ENCODE measurements at regions not wholly inside any gene's neighbourhood (a gene's known extent, or its start where the extent isn't known, plus 50 kb on each side); places are given as distances from the start of the nearest gene placed in this dataset.
"Not testable (repeated sequence)": the region's sequence is repeated elsewhere in the genome, so short reads cannot be mapped to it uniquely, and the experiment has no call there.

DNA sequence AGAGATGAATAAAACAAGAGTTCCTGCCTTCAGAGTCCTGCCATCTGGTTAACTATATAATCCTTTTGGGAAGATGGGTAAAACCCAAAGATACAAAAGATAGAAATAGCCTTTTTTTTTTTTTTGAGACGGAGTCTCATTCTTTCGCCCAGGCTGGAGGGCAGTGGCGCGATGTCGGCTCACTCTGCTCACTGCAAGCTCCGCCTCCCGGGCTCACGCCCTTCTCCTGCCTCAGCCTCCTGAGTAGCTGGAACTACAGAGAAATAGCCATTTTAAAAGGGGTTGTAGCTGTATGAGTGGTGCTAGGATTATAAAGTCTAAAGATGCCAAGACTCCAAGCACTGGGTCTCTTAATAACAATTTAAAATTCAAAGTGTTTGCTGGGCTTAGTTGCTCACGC lies 97.2 kb downstream of the KDR start:
- DNase-seq: no peak

DNA sequence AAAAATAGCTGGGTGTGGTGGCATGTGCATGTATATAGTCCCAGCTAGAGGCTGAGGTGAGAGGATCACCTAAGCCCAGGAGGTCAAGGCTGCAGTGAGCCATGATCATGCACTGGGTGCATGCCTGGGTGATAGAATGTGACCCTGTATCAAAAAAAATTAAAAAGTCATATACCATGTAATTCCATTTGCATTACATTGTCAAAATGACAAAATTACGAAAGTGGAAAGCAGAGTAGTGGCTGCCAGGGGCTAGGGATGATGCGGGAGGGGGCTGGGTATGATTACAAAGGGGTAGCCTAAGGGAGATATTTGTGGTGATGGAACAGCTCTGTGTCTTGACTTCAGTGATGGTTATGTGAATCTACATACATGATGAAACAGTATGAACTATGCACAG lies 97.8 kb downstream of the KDR start:
- no peak for DNase-seq

DNA sequence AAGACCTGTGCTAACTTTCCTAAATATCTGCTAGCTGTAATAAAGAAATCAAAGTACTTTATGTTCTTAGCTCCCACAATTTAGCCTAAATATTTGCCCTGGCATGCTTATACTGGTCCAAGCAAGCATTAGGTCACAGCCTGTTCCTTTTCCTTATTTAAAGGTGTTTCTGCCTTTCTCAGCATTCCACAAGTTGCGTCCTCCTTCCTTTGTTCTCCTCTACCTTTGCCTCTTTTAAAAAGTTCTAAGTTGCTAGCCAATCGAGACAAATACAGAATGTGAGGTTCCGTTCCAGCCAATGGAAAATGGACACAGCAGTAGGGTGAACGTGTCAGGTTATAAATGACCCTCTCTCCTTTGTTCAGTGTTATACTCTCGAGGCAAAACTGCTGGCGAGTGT lies 99.9 kb downstream of the KDR start:
- not testable (repeated sequence) for DNase-seq

DNA sequence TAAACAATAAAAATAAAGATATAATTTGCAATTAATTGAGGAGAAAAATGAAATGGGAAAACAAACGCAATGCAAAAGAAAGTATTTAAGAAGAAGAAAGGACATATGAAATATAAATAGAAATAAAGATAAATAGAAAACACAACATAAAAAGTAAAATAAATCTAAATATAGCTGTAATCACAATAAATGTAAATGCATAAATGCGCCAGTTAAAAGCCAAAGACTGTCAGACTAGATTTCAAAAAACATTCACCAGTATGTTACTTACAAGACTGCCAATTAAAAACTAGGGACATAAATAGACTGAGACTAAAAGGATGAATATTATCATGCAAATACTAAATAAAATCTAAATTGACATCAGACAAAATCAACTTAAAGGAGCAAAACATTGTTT lies 102.4 kb downstream of the KDR start:
- DNase-seq: no peak

DNA sequence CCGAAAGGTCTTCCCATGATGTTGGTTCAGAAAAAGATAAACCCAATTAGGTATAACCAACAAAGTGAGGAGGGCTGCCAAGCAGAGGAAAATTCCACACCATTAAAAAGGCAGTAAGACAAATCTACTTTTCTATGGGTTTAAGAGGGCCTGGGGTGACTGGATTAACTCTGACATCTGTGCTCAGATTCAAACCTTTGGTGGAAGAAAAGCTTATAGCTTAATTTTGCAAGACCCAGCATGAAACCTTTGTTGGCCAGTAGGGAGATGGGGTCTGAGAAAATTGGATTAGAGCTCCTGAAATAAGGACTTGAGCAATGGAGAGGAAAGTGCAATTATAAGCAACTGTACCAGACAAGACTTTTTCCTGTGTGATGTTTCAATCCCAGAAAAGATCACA lies 104.2 kb downstream of the KDR start:
- DNase-seq: no peak

DNA sequence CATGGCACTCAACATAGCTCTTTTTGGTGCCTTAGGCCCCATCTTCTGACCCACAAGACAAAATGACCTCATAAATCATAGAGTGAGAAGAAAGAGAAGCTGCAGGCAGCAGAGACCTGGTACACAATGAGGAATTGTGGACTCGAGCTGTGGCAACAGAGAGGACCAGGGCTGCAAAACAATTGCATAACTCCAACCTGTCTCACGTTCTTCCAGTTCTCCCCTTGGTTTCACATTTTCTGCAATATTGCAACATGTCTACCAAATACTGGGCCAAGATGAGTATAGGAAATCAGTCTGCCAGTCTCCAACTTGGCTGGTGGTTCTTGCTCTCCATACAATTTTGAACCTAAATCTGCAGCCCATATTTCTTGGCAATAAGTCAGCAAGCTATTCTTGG lies 105.3 kb downstream of the KDR start:
- no peak for DNase-seq

DNA sequence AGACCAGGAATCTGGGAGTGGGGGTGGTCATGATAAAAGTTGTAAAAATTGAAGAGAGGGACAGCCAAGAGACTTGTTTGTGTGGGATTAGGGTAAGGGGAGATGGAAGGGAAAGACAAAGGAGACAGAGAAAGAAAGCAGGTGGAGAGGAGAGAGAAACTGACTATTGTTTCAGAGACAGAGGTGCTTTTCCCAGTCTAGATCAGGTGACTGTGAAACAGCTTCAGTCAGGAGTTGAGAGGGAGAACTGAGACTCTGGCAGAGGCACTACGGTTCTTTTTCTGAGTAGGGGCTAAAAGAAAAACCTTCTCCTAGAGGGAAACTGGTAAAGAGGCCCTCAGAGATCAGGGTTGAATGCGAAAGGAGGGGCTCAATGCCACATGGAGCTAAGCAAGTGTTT lies 106.4 kb downstream of the KDR start:
- no peak for DNase-seq

DNA sequence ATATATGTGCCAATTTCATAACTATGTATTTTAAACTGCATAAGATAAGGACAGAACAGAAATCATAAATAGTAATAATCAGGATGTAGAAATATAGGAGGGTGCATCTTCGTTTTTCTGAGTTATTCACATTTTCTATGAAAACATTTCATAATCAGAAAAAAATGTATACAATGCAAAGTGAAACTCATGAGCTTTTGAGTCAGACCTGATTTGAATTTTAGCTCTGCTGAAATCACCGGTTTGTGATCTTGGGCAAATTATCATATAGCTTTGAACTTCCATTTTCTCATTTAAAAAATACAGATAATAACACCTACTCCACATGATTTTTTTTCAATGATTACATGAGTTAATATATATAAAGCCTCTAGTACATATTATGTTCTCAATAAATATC lies 106.9 kb downstream of the KDR start:
- no peak for DNase-seq

DNA sequence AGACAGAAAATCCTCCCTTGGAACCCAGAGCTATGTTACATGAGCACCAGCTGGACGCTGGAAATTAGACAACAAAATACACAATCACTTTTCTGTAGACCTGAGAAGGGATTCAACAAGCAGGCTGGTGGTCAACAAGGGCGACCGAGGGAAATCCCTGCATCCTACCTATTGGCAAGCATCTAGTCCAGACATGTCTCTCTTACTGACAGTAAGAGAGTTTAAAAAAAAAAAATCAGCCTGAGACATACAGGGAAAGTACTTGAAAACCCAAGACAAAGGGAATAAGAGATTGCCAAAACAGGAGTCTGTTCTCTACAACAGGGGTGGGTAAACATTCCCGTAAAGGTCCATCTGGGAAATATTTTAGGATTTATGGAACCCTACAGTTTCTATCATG lies 108.0 kb downstream of the KDR start:
- DNase-seq: no peak

DNA sequence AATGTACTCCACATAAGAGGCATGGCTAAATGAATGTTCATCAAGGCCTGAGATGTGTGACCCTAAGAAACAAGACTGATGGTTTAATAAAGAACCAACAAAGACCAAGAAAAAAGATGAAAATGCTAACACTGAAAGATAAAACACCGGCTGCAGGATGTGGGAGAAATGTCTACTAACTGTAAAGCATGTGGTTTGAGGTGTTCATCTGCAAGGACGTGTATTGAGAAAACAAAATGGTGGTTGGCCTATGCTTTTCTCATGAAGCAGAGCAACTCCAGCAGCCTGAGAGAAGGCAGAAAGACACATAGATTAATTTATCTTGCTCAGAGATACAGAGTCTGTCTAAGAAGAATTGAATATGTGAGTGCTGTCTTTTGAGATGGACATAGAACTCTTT lies 109.3 kb downstream of the KDR start:
- no peak for DNase-seq

DNA sequence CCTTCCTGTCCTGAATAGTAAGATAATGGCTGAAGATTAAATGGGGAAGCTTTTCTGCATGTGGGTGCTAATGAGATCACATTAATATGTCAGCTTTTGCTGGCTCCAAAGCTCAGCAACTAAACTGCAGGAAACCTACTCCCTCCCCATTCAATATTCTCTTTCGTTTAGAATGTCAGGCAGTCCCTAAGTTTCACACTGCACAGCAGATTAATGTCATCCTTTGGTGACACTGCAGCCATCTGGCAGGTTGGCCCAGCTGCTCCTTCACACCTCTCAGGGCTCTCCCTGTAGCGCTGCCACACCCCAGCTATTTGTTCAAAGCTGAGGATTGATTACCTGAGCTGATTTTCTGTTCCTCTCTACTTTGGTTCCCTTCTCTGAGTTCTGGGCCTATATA lies 110.5 kb downstream of the KDR start:
- no peak for DNase-seq

DNA sequence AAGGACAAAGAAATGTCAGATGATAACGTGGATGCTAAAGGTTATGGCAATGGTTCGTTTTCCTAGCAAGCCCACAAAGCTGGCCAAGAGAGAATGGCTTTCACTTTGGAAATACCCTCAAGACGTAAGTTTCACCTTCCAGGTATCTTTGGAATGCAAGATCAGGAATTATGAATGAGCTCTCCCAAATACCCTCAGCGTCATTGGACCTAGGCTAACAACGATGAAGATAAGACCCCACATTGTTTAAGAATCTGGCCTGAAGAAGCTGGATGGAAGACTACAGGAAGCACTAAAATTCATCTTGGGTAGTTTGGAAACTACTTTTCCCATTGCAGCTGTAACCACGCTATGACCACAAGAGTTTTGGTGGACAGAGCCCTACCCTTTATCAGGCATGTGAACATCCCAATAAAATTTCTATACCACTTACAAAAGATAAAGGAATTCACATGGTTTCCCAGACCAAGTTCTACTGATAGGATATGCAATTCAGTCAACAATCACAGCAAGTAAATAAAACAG lies 111.9 kb downstream of the KDR start:
- no peak for DNase-seq

DNA sequence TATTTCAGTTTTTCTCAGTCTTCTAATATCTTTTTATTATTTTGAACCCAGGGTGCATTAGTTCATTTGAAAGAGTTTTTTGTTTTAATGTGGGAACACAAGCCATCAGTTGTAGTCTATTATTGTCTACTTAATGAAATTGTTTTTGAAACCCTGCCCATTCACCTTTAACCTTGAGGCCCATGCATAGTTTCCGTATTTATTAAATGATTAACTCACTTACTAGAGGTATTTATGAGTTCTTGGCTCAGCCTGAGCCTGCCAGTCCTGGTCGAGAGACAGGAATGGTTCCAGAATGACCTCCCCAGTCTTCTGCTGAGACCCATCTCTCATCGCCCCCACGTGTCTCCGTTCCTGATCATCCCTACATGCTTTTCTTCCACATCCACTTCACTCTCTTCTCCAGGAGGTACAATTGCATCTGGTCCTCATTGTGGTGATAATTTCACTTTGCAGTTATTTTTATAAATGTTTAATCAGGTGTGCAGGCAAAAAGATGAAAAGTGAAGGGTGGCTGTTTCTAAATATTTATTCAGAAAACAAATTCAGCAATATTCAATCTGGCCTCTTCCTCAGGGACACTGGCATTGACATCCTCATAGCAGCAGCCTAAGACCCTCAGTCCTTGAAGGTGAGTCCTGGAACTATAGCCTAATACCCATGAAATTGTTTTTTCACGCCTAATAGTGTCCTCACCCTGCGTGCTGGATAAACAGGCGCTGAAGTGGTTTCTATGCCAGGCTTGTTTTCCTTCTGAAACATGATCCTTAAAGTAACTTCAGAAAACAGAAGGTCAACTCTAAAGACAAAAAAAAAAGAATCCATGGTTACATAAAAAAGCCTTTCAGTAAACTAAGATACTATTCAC lies 112.8 kb downstream of the KDR start:
- DNase-seq: no peak

DNA sequence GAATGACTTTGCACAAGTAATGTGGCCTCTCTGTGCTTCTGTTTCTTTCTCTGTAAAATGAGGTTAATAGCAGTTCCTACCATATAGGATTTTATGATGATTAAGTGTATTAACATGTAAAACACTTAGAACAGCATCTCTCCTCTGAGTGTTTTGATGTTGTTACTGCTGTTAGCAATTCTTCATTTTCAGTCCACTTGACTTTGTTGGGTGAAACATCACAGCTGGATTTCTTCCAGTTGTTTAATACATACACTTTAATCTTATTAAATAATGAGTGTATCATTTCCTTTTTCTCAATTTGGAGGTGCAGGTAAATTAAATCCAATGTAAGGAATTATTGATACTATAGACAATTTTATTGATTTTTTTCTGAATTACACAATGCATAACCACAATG lies 113.6 kb downstream of the KDR start:
- no peak for DNase-seq

DNA sequence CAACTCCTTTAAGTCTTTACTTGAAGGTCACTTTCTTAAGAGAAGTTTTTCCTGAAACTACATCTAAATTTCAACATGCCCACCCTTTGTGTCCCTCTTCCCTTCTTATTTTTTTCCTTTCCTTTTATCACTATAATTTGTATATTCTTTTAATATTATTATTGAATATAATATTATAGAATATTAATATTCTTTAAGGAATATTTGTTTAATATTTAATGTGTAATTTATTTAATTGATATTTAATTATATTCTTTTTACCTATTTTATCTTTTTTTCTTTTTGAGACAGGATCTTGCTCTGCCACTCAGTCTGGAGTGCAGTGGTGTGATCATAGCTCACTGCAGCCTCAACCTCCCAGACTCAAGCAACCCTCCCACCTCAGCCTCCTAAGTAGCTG lies 114.8 kb downstream of the KDR start:
- no peak for DNase-seq

DNA sequence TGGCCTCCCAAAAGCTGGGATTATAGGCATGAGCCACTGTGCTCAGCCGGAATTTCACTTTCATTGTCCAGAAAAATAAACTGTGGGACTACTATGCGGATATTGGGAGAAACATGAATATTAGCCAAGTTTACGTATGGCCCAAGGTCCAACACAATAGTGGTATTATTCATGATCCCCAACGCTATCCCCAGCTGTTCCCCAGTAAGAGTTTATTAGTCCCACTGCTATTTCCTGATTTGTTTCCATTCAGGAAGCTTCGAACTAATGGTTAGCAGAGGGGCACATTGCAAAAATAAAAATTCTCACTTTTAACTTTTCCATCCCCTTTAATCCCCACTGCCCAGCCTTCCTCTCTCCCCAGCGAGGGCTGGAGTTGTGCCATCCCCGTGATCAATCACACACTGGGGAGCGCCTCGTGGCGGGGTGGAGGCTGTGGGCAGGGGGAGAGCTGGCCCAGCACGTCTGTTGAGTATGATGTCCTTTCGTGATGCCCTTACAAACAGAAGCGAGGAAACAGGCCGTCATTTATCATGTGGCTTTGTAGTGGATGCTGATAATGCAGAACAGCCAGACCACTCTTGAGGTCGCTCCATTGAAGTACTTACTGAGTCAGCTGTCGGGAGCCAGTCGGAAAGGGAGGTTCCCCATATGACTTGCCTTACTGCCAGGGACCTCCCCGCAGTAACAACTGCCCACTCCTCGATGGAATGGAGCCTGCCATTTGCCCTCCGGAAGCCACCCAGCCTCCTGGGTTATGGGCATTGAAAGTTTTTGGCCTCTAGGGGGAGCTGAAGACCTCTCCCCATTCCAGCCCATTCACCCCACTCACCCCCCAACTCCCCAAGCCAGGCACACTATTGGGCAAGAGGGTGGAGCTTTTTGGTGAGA lies 117.0 kb downstream of the KDR start:
- no peak for DNase-seq

DNA sequence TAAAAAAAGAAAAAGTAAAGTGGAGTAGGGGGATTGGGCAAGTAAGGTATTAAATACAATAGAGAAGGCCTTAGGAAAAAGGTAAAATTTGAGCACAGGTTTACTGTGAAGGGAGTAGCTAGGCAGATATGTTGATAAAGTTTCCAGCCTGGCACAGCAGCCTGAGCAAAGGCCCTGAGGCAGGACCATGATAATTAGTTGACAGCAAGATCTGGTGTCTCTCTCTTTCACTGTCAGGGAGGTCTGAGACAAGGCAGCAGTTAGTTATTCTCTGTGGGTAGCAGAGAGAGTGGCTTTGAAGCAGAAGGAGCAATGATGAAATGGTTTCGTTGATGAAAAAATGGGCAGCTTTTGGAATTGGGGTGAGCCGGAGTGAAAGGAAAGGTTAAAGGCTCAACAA lies 119.5 kb downstream of the KDR start:
- no peak for DNase-seq

DNA sequence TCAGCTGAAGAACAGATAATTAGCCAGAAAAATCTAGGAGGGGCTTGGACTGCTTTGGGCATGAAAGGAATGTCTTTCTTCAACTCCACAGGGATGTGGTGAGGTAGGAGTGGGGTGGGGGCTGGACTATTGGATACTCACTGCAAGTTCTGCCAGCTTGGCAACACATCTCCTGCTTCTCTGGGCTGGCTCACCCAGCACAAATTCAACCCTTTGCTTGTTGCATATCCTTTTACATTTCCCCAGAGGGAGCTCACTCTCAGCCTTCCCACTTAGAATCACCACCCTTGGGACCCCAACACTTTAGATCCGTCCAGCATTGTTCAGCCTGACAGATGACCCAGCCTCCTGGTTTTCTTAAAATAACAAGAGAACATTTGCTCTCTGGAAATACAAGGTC lies 120.6 kb downstream of the KDR start:
- DNase-seq: no peak

DNA sequence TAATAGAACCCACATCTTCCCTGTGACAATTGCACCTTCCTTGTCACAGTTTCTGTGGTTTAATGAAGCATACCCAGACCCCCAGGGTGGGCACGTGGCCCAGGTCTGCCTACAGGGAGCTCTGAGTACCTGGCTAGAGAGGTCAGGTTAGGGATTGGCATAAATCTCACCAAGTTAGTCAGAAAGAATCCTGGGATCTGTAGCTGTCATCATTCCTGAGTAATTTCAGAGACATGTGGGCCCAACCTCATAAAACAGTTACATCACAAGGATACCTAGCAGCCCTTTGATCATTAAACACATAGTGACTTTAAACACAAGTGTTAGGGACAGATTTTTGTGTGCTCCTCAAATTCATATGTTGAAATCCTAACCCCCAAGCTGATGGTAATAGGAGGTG lies 123.0 kb downstream of the KDR start:
- no peak for DNase-seq

DNA sequence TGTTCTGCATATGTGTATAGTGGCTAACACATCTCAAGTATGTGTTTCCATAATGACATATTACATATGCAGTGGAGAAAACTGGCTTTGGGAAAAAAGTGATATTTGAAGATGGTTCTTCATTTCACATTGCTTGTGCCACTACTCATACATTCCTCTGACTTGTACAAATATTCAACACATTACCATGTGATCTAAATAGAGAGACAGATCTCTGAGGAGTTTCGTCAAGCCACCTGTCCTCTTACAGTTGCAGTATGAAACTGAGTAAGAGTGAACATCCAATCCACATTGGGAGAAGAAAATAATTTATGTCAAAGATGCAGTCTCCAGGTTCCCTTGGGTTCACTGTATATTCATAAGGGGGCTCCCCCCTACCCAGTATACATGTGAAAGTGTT lies 123.9 kb downstream of the KDR start:
- DNase-seq: no peak

DNA sequence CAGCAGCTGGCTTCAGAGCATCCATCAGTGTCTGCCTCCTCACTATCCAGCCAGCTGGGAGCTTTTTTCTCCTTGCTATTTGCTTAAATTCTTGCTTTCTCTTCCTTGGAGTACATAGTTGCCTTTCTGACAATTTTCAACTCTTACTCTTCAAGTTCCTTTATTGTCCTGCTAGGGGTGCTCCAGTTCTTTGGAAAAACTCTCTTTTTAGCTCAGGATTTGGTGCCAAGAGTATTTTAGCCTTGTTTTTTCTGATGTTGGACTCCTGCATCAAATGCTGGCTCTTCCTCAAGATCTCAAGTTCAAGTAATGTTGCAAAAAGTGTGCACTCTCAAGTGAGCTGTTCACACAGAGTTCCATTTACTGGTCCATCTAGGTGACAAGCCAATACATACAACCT lies 126.4 kb downstream of the KDR start:
- no peak for DNase-seq

DNA sequence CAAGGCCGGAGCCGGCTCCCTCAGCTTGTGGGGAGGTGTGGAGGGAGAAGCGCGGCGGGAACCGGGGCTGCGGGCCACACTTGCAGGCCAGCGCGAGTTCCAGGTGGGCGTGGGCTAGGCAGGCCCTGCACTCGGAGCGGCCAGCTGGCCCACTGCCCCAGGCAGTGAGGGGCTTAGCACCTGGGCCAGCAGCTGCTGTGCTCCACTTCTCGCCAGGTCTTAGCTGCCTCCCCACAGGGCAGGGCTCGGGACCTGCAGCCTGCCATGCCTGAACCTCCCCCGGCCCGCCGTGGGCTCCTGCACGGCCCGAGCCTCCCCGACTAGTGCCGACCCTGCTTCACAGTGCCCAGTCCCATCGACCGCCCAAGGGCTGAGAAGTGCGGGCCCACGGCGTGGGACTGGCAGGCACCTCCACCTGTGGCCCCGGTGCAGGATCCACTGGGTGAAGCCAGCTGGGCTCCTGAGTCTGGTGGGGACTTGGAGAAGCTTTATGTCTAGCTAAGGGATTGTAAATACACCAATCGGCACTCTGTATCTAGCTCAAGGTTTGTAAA lies 131.8 kb downstream of the KDR start:
- DNase-seq: not testable (repeated sequence)

DNA sequence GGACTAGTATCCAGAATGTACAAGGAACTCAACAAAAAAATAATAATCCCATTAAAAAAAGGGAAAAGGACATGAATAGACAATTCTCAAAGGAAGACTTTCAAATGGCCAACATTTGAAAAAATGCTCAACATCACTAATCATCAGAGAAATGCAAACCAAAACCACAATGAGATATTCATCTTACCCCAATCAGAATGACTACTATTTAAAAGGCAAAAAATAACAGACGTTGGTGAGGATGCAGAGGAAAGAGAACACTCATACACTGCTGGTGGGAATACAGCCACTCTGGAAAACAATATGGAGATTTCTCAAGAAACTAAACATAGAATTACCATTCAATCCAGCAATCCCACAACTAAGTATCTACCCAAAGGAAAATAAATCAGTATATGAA lies 133.1 kb downstream of the KDR start:
- no peak for DNase-seq

DNA sequence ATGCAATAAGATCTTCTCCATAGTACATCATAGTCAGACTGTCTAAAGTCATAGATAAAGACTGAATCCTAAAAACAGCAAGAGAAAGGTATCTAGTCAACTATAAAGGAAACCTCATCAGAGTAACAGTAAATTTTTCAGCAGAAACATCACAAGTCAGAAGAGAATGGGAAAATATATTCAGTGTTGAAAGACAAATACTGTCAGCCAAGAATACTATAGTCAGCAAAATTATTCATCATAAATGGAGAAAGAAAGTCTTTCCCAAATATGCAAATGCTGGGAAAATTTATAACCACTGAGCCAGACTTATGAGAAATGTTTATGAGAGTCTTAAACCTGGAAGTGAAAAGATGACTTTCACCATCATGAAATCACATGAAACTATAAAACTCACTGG lies 136.7 kb downstream of the KDR start:
- DNase-seq: no peak
